Ishikawa (cell line): ENCODE measurements at regions not wholly inside any gene's neighbourhood (a gene's known extent, or its start where the extent isn't known, plus 50 kb on each side); places are given as distances from the start of the nearest gene placed in this dataset.

Experiments used
- CEBPB ChIP-seq: IDR thresholded peaks from 2 replicates; pipeline ENCODE4 v1.6.1; 2012
- CREB1 ChIP-seq: IDR thresholded peaks from 2 replicates; pipeline ENCODE4 v1.6.1; 2012; ENCODE audit warnings: low read depth
- EP300 ChIP-seq: IDR thresholded peaks from 2 replicates; pipeline ENCODE4 v1.6.1; 2012; ENCODE audit warnings: borderline replicate concordance
- FOXM1 ChIP-seq: IDR thresholded peaks from 2 replicates; pipeline ENCODE4 v1.6.1; 2012; ENCODE audit warnings: low read depth, borderline replicate concordance
- MAX ChIP-seq: IDR thresholded peaks from 2 replicates; pipeline ENCODE4 v1.6.1; 2012
- RAD21 ChIP-seq: IDR thresholded peaks from 2 replicates; pipeline ENCODE4 v1.6.1; 2012; ENCODE audit warnings: low read depth
- REST ChIP-seq: IDR thresholded peaks from 2 replicates; pipeline ENCODE4 v1.6.1; 2012; ENCODE audit warnings: low read depth, mild to moderate bottlenecking
- TAF1 ChIP-seq: IDR thresholded peaks from 2 replicates; pipeline ENCODE4 v1.6.1; 2012; ENCODE audit warnings: low read depth, mild to moderate bottlenecking
- TCF12 ChIP-seq: IDR thresholded peaks from 2 replicates; pipeline ENCODE4 v1.6.1; 2012; ENCODE audit warnings: low read depth
- ZBTB7A ChIP-seq: IDR thresholded peaks from 2 replicates; pipeline ENCODE4 v1.6.1; 2012; ENCODE audit warnings: low read depth
- TF ChIP-seq, protein P1 (sequence below): IDR thresholded peaks from 2 replicates; pipeline ENCODE4 v1.6.1; 2012

GRCh38 chr7:89975577-89975976, 178.7 kb upstream of the STEAP1 start:
- TF ChIP-seq CEBPB (no peak), REST (no peak), TAF1 (no peak), MAX (no peak), ZBTB7A (no peak), FOXM1 (no peak), CREB1 (no peak), TCF12 (no peak), RAD21 (no peak), EP300 (no peak)
- TF ChIP-seq, protein P1, sequence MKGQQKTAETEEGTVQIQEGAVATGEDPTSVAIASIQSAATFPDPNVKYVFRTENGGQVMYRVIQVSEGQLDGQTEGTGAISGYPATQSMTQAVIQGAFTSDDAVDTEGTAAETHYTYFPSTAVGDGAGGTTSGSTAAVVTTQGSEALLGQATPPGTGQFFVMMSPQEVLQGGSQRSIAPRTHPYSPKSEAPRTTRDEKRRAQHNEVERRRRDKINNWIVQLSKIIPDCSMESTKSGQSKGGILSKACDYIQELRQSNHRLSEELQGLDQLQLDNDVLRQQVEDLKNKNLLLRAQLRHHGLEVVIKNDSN, result no peak
